ENCODE measurements at regions not wholly inside any gene's neighbourhood (a gene's known extent, or its start where the extent isn't known, plus 50 kb on each side); places are given as distances from the start of the nearest gene placed in this dataset.

DNA sequence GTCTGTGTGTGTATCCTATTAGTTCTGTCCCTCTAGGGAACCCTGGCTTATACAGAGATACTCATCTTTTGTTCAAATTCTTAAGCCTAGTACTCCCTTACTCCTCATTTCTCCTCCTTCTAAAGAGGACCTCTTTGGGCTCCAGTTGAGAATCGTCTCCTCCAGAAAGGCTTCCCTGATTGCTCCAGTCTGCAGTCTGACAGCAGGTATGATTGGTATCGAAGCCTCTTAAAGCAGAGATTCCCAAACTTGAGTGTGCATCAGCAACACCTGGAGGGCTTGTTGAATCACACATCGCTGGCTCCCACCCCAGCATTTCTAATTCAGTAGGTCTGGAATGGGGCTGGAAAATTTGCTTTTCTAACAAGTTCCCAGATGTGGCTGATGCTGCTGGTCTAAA, 60.9 kb upstream of the NMNAT3 start:
- no peak overlapping the region for H3K27ac Mint-ChIP-seq
- H3K27me3 ChIP-seq (replicated peaks in 1 of 4; ENCODE audit: control extremely low read depth in 1 of 4, control insufficient read depth in 3 of 4, insufficient read depth in 4 of 4, low read length in 3 of 4): no peaks in the 10 kb centered on the region
- H3K27ac ChIP-seq (ENCODE audit: low read length in 2 of 2): no peak overlapping the region
- no peak overlapping the region for H3K9ac ChIP-seq (ENCODE audit: low read length)
- POLR2A ChIA-PET: no interaction called here
- no peak overlapping the region for H3K4me3 Mint-ChIP-seq
- H3K4me1 ChIP-seq (ENCODE audit: control insufficient read depth in 2 of 2, insufficient read depth in 2 of 2, low read length in 2 of 2): no peaks in the 10 kb centered on the region
- no peak for TF ChIP-seq EZH2 (IDR thresholded peaks at IDR 0.05; ENCODE audit: borderline replicate concordance, insufficient read depth, low read depth, low read length, poor library complexity, severe bottlenecking)
- no peak for TF ChIP-seq CTCF (IDR thresholded peaks at IDR 0.05)
- no peak overlapping the region for H3K4me3 ChIP-seq (ENCODE audit: control extremely low read depth in 1 of 5, extremely low read depth in 1 of 5, insufficient read depth in 1 of 5, low read depth in 2 of 5, low read length in 4 of 5)
- H3K4me1 Mint-ChIP-seq: no peaks in the 10 kb centered on the region
- no peaks in the 10 kb centered on the region for H3K9me3 Mint-ChIP-seq (ENCODE audit: insufficient read depth)
- H3K36me3 ChIP-seq (replicated peaks in 1 of 2; ENCODE audit: control extremely low read depth in 1 of 2, control insufficient read depth in 1 of 2, extremely low read depth in 1 of 2, insufficient read depth in 2 of 2, low read length in 1 of 2): no peaks in the 10 kb centered on the region
- H3K27me3 Mint-ChIP-seq: no peaks in the 10 kb centered on the region
- H3K9me3 ChIP-seq (ENCODE audit: control extremely low read depth in 1 of 3, control insufficient read depth in 2 of 3, insufficient read depth in 1 of 3, low read length in 2 of 3): no peaks in the 10 kb centered on the region
- no peaks in the 10 kb centered on the region for H4K20me1 ChIP-seq (ENCODE audit: control insufficient read depth, insufficient read depth, low read length, poor library complexity, severe bottlenecking)
- intact Hi-C loops (cut with micrococcal nuclease): no loop called here
- H3K4me2 ChIP-seq (replicated peaks; ENCODE audit: low read depth, low read length, poor library complexity, severe bottlenecking): no peak overlapping the region
- no peaks in the 10 kb centered on the region for H3K79me2 ChIP-seq (ENCODE audit: control insufficient read depth, insufficient read depth, low read length)
- ATAC-seq (ENCODE audit: low read depth) (no peak), DNase-seq (no peak)
- H2AFZ ChIP-seq (ENCODE audit: insufficient read depth, low read depth, low read length, poor library complexity, severe bottlenecking): no peak overlapping the region
- CTCF ChIA-PET: no interaction called here
- 100% methylated on average over 1 of the region's 3 CpGs for WGBS (ENCODE audit: insufficient coverage)

- Histone ChIP-seq H3K27ac (ENCODE audit: low read length in 2 of 2) (no peak overlapping the region), H3K4me3 (ENCODE audit: control extremely low read depth in 1 of 5, extremely low read depth in 1 of 5, insufficient read depth in 1 of 5, low read depth in 2 of 5, low read length in 4 of 5) (no peak overlapping the region), H4K20me1 (ENCODE audit: control insufficient read depth, insufficient read depth, low read length, poor library complexity, severe bottlenecking) (no peaks in the 10 kb centered on the region), H3K36me3 (replicated peaks in 1 of 2; ENCODE audit: control extremely low read depth in 1 of 2, control insufficient read depth in 1 of 2, extremely low read depth in 1 of 2, insufficient read depth in 2 of 2, low read length in 1 of 2) (no peaks in the 10 kb centered on the region), H3K9me3 (ENCODE audit: control extremely low read depth in 1 of 3, control insufficient read depth in 2 of 3, insufficient read depth in 1 of 3, low read length in 2 of 3) (no peaks in the 10 kb centered on the region), H3K4me2 (replicated peaks; ENCODE audit: low read depth, low read length, poor library complexity, severe bottlenecking) (no peak overlapping the region), H3K79me2 (ENCODE audit: control insufficient read depth, insufficient read depth, low read length) (no peaks in the 10 kb centered on the region), H3K4me1 (ENCODE audit: control insufficient read depth in 2 of 2, insufficient read depth in 2 of 2, low read length in 2 of 2) (no peaks in the 10 kb centered on the region), H3K9ac (ENCODE audit: low read length) (no peak overlapping the region), H3K27me3 (replicated peaks in 1 of 4; ENCODE audit: control extremely low read depth in 1 of 4, control insufficient read depth in 3 of 4, insufficient read depth in 4 of 4, low read length in 3 of 4) (no peaks in the 10 kb centered on the region), H2AFZ (ENCODE audit: insufficient read depth, low read depth, low read length, poor library complexity, severe bottlenecking) (no peak overlapping the region)
- DNase-seq (no peak), ATAC-seq (ENCODE audit: low read depth) (no peak)
- intact Hi-C loops (cut with micrococcal nuclease): no loop called here
- H3K4me1 Mint-ChIP-seq: no peaks in the 10 kb centered on the region
- H3K4me3 Mint-ChIP-seq: no peak overlapping the region
- no peaks in the 10 kb centered on the region for H3K9me3 Mint-ChIP-seq (ENCODE audit: insufficient read depth)
- TF ChIP-seq EZH2 (IDR thresholded peaks at IDR 0.05; ENCODE audit: borderline replicate concordance, insufficient read depth, low read depth, low read length, poor library complexity, severe bottlenecking) (no peak), CTCF (IDR thresholded peaks at IDR 0.05) (no peak)
- CTCF ChIA-PET: no interaction called here
- POLR2A ChIA-PET: no interaction called here
- no peaks in the 10 kb centered on the region for H3K27me3 Mint-ChIP-seq
- no peak overlapping the region for H3K27ac Mint-ChIP-seq
- WGBS (ENCODE audit: insufficient coverage): 83% methylated on average over 2 of the region's 7 CpGs
These were observed 60.0 kb upstream of the NMNAT3 start for GRCh38 chr3:139737682-139738361.
